ELR (cell line): ENCODE measurements at regions not wholly inside any gene's neighbourhood (a gene's known extent, or its start where the extent isn't known, plus 50 kb on each side); places are given as distances from the start of the nearest gene placed in this dataset.

Experiments used
- DNase-seq: peaks from one replicate; pipeline ENCODE4 v3.0.0-alpha.2; 2015; ENCODE audit warnings: low read depth

DNA sequence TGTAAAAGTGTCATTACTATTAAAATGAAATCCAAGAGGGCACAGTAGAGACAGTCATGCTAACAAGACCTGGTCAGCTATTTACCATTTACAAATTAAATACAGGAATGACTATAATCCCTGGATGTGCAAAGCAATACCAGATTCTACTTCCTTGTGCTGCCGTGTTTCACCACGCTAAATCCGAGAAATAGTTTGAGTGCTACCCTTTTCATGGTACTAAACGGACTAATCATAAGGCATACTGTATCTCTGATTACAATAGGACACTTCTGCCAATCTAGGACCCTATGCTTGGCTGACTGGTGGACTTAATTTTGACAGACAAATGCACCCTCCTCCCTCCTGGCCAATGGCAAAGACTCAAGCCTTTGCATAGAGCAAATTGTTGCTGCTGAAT, 63.0 kb upstream of the NR2F2 start:
- no peak for DNase-seq

DNA sequence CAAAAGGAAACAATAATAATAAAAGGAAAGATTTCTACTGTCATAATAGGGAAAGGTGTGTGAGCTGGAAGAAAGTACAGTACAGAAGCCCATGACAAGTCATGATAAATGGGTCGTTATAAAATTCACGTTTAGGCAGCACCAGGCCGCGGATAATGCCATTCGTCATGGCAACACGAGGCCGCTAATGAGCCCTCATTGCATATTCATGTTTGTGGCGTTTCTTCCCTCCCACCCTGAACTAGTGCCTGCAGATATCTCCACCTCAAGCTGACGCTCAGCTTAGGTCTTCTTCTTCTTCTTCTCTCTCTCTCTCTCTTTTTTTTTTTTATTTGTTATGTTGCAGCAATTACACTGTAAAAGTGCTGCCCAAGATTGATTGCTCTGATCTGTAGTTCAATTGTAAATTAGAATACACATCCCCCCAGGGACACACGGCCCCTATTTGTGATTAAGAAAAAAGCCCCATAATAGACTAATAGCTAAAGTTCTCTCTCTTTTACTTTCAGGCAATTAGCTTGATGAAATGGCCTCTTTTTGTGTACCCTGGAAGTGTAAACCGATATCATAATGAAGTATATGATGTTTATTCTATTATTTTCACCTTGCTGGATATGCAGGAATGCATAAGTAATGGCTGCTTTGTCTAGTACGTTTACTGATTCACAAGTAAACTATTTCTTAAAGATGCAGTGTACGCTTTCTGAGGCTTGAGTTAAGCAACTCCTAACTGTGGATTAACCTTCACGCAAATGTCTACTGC, 61.9 kb upstream of the NR2F2 start:
- peak; percentile 78 for DNase-seq

DNA sequence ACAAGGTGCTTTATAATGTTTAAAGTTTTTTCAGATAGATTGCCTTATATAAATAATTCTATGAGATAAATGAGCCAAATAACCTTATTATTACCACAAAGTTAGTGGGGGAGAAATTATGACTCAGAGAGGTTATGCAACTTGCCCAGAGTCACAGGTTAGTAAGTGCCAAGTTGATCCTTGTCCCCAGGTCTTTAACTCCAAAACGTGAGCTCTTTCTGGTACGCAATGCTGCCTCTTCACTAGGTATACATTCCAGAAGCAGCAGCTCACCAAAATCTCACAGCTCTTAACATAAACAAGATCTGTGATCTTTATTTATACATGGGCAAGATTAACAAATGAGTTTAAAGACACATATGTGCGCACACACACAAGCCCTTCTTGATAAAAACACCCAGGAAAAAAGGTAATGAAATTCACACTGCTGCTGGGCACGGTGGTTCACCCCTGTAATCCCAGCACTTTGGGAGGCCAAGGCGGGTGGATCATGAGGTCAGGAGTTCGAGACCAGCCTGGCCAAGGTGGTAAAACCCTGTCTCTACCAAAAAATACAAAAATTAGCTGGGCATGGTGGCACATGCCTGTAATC, 59.8 kb upstream of the NR2F2 start:
- peak; percentile 86 for DNase-seq

DNA sequence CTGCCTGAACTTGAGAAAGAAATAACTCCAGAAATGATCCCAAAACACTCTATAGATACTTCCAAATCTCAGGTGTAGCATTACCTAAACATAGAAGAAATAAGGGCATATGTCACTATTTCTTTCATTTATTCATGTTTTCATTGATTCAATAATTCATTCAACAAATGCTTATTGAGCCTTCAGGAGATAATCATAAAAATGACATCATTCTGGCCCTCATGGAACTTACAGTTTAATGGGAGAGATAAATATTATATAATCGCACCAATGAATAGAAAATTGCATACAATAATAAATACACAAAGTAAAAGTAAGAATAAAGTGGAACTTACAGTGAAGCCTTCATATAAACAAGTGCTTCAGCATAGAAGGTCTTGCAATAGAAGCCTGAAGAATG, 58.1 kb upstream of the NR2F2 start:
- DNase-seq, result no peak

DNA sequence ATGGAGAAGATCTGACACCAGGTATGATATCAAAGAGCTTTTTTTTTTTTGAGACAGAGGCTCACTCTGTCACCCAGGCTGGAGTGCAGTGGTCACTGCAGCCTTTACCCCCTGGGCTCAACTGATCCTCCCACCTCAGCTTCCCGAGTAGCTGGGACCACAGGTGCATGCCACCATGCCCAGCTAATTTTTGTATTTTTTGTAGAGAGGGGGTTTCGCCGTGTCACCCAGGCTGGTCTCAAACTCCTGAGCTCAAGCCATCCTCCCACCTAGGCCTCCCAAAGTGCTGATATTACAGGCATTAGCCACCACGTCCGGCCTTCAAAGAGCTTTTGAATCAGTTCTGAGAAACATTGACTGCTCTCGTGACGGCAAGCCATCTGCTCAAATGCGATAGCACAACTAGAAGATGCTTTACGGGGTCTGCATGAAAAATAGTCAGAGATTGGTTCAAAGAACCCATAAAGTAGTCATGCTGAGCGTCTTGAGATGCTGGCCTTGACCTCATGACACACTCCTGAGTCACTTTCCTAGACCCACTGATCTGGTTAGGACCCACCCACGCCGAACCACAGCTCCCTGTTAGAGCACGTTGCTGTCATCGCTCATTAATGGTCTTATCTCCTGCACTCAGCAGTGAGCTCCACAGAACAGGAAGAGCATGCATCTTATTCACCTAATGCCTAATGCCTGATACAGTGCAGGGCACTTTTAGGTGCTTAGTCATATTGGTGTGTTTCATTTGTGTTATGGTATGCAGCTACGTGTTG, 57.0 kb upstream of the NR2F2 start:
- peak; percentile 100 for DNase-seq

DNA sequence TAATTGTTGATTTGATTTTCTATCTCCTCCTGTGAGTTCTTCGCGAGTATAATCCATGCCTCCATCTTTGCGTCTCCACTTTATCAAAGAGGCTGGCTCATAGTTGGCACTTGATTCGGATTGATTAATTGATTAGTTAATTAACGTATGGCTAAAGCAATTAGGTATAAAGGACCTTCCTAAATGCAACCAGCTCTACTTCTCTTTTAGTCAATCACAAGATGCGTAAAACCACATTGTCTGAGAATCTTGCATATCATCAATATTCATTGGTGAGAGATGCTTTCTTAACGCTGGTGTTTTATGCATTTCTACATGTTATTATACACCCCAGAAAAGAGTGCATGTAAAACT, 56.4 kb upstream of the NR2F2 start:
- no peak for DNase-seq

DNA sequence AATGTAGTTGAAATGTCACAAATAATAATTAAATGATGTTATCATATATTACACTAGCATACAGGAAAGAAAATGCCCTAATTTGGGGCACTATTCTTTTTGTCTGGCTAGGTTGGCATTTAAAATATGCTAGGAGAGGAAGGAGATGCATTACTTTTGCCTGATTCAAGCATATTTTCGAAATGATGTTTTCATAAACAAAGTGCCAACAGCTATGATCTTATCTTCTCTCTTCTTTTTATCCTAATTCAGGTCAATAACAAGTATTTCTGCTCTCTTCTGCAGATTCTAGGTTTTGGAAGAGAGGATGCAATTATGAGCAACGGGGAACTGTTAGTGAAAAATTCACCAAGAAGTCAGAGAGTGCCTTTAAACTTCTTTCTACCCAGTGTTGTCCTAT, 55.8 kb upstream of the NR2F2 start:
- peak; percentile 80 for DNase-seq

DNA sequence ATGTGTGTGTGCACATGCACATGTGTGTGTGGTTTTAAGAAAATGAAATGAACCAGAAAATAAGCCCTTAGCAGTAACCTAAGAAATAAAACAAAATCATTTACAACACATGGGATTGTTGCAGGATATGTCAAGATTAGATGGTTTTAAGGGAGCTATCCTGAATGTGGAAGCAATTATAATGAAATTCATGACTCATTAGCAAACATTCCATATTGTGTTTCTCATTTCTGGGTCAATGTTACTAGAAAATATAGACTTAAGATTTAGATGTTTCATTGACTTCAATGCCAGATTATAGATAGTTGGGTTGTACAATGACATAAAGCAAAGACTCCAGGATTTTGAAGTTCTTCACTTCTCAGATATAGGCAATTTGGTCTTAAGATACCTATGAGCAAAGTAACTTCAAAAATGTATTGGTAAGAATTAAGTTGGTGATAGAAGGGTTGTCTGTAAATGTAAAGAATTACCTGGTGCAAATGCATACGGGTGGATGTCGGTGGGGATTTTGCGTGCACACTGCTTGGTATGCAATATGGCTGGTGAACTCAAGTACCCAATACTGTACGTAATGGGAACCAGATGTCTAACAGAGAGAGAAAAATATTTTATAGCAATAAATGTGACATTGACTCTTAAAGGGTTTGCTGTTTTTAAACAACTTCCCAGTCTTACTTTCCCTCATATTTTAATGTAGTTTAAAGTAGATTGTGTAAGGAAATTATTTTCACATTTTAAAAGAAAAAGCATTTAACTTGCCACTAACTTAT, 53.9 kb upstream of the NR2F2 start:
- peak; percentile 84 for DNase-seq
